ENCODE measurements at regions not wholly inside any gene's neighbourhood (a gene's known extent, or its start where the extent isn't known, plus 50 kb on each side); places are given as distances from the start of the nearest gene placed in this dataset.

DNA sequence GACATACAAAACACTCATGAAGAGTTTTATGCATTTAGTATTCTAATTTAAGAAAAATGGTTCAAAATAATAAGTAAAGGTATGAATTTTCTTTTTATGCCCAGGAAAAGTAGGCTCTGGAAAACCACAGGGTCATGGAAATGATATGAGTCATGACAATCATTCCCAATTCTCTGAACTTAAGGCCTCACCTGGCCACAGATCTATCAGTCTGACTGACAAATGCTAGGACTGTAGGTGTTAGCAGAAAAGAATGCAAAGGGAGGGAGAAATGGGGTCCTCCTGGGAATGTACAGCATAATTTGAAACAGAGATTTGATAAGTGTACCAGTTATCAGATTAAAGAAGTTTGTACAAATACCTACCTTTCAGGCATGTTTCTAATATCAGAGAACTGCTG is 270.5 kb upstream of the ARSJ start:
- TF ChIP-seq, protein P1, sequence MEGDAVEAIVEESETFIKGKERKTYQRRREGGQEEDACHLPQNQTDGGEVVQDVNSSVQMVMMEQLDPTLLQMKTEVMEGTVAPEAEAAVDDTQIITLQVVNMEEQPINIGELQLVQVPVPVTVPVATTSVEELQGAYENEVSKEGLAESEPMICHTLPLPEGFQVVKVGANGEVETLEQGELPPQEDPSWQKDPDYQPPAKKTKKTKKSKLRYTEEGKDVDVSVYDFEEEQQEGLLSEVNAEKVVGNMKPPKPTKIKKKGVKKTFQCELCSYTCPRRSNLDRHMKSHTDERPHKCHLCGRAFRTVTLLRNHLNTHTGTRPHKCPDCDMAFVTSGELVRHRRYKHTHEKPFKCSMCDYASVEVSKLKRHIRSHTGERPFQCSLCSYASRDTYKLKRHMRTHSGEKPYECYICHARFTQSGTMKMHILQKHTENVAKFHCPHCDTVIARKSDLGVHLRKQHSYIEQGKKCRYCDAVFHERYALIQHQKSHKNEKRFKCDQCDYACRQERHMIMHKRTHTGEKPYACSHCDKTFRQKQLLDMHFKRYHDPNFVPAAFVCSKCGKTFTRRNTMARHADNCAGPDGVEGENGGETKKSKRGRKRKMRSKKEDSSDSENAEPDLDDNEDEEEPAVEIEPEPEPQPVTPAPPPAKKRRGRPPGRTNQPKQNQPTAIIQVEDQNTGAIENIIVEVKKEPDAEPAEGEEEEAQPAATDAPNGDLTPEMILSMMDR (IDR thresholded peaks at IDR 0.05) = no peak
- no peak for TF ChIP-seq POLR2A (IDR thresholded peaks at IDR 0.05)

Data from body of pancreas (tissue), 4 donors.